ENCODE measurements at regions not wholly inside any gene's neighbourhood (a gene's known extent, or its start where the extent isn't known, plus 50 kb on each side); places are given as distances from the start of the nearest gene placed in this dataset.
A peak's percentile ranks its signal among the peaks of the same experiment; 100 is the strongest.

DNA sequence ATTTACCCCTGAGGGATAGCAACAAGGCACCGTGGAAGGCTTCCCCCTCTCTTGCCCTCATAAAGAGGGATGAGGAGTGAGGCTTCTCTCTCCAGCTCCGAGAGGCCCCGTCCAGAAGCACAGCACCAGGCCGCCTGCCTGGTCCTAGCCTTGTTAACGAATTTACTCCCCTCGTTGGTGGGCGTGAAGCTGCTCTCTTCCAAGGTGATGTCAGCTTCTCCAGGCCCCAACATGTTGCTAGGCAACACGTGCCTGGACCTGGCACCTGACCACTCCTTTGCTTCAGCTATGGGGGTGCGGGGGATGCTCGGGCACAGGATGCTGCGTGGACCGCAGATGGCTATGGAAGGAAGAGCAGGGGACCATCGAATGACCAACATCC is 135.2 kb upstream of the MGMT start:
- CTCF ChIA-PET = interaction anchor here (0.7 to 1.2 kb wide), 2 partner anchors 86 to 300 kb away, joined by 3 to 7 read pairs; no protein-coding TSS in a partner anchor
- Mint-ChIP-seq H3K36me3 (ENCODE audit: low read depth) (no peaks in the 10 kb centered on the region), H3K4me1 (no peaks in the 10 kb centered on the region), H3K4me3 (no peak overlapping the region), H3K27me3 (peaks cover 22% of the 10 kb centered on the region), H3K9me3 (ENCODE audit: low read depth) (no peaks in the 10 kb centered on the region), H3K27ac (no peak overlapping the region)
- no peak for ATAC-seq
- intact Hi-C loops (cut with DNase I, micrococcal nuclease) = loop anchor here (1.0 kb wide), 1 partner anchor 301 kb away; no protein-coding TSS in a partner anchor
- POLR2A ChIA-PET = no interaction called here
- no peak for DNase-seq

GRCh38 chr10:129332476-129332875 is 134.6 kb upstream of the MGMT start:
- no peak overlapping the region for H3K27ac Mint-ChIP-seq
- H3K4me3 Mint-ChIP-seq = no peak overlapping the region
- no peaks in the 10 kb centered on the region for H3K36me3 Mint-ChIP-seq (ENCODE audit: low read depth)
- H3K27me3 Mint-ChIP-seq = peaks cover 22% of the 10 kb centered on the region
- ChIA-PET POLR2A (no interaction called here), CTCF (interaction anchor here (0.7 to 1.4 kb wide), 5 partner anchors 22 to 454 kb away, joined by 3 to 7 read pairs (median 3); no protein-coding TSS in a partner anchor)
- intact Hi-C loops (cut with DNase I, micrococcal nuclease) = loop anchor here (1.0 kb wide), 1 partner anchor 301 kb away; no protein-coding TSS in a partner anchor
- H3K9me3 Mint-ChIP-seq (ENCODE audit: low read depth) = no peaks in the 10 kb centered on the region
- no peaks in the 10 kb centered on the region for H3K4me1 Mint-ChIP-seq
- peak; percentile 48 for DNase-seq
- ATAC-seq = no peak

GRCh38 chr10:129333706-129334105 is 133.3 kb upstream of the MGMT start:
- ChIA-PET POLR2A (no interaction called here), CTCF (interaction anchor here (1.4 kb wide), 1 partner anchor 302 kb away, joined by 5 read pairs; no protein-coding TSS in a partner anchor)
- H3K9me3 Mint-ChIP-seq (ENCODE audit: low read depth) = no peaks in the 10 kb centered on the region
- H3K4me1 Mint-ChIP-seq = no peaks in the 10 kb centered on the region
- no peak overlapping the region for H3K27ac Mint-ChIP-seq
- DNase-seq = no peak
- H3K36me3 Mint-ChIP-seq (ENCODE audit: low read depth) = no peaks in the 10 kb centered on the region
- H3K27me3 Mint-ChIP-seq = peaks cover 19% of the 10 kb centered on the region
- ATAC-seq = no peak
- no peak overlapping the region for H3K4me3 Mint-ChIP-seq
- intact Hi-C loops (cut with DNase I, micrococcal nuclease) = no loop called here

DNA sequence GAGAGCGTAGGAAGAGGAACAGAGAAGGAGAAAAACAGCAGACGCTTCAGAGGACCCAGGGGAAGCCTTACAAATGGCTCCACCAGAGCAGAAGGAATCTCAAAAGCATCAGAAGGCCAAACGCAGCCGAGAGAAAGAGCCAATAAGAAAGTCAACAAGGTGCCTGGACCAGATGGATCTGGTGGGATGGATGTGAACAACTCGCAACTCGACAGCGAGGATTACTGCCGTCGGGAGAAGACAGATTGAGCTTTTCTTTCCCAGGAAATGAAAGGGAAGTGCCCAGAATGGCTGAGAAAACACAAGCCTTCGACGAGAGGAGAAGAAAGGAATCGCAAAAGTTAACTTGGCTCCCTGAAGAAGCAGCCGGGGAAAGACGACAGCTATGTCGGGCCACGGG is 132.8 kb upstream of the MGMT start:
- Mint-ChIP-seq H3K27ac (no peak overlapping the region), H3K27me3 (peaks cover 18% of the 10 kb centered on the region), H3K4me1 (no peaks in the 10 kb centered on the region), H3K36me3 (ENCODE audit: low read depth) (no peaks in the 10 kb centered on the region), H3K4me3 (no peak overlapping the region), H3K9me3 (ENCODE audit: low read depth) (no peaks in the 10 kb centered on the region)
- intact Hi-C loops (cut with DNase I, micrococcal nuclease) = no loop called here
- ChIA-PET CTCF (no interaction called here), POLR2A (no interaction called here)
- ATAC-seq (no peak), DNase-seq (no peak)

- ATAC-seq (no peak), DNase-seq (no peak)
- POLR2A ChIA-PET = no interaction called here
- Mint-ChIP-seq H3K27ac (no peak overlapping the region), H3K36me3 (ENCODE audit: low read depth) (no peaks in the 10 kb centered on the region), H3K4me1 (no peaks in the 10 kb centered on the region), H3K27me3 (peaks cover 12% of the 10 kb centered on the region), H3K9me3 (ENCODE audit: low read depth) (no peaks in the 10 kb centered on the region), H3K4me3 (no peak overlapping the region)
- intact Hi-C loops (cut with DNase I, micrococcal nuclease) = no loop called here
- CTCF ChIA-PET = no interaction called here
Measured at GRCh38 chr10:129335396-129335795, 131.6 kb upstream of the MGMT start.

GRCh38 chr10:129335942-129336341 is 131.1 kb upstream of the MGMT start:
- no peaks in the 10 kb centered on the region for H3K9me3 Mint-ChIP-seq (ENCODE audit: low read depth)
- ATAC-seq = no peak
- ChIA-PET CTCF (no interaction called here), POLR2A (no interaction called here)
- no peak overlapping the region for H3K4me3 Mint-ChIP-seq
- intact Hi-C loops (cut with DNase I, micrococcal nuclease) = no loop called here
- no peak overlapping the region for H3K27ac Mint-ChIP-seq
- no peaks in the 10 kb centered on the region for H3K4me1 Mint-ChIP-seq
- no peak for DNase-seq
- no peaks in the 10 kb centered on the region for H3K36me3 Mint-ChIP-seq (ENCODE audit: low read depth)
- H3K27me3 Mint-ChIP-seq = peaks cover 8% of the 10 kb centered on the region

- Mint-ChIP-seq H3K27me3 (peaks cover 2% of the 10 kb centered on the region), H3K4me1 (no peaks in the 10 kb centered on the region), H3K27ac (no peak overlapping the region), H3K9me3 (ENCODE audit: low read depth) (no peaks in the 10 kb centered on the region), H3K36me3 (ENCODE audit: low read depth) (no peaks in the 10 kb centered on the region), H3K4me3 (no peak overlapping the region)
- CTCF ChIA-PET = no interaction called here
- ATAC-seq (no peak), DNase-seq (no peak)
- intact Hi-C loops (cut with DNase I, micrococcal nuclease) = no loop called here
- POLR2A ChIA-PET = no interaction called here
Measured at GRCh38 chr10:129339191-129339590, 127.8 kb upstream of the MGMT start.

GRCh38 chr10:129339841-129340240 is 127.2 kb upstream of the MGMT start:
- no peak for DNase-seq
- no peaks in the 10 kb centered on the region for H3K36me3 Mint-ChIP-seq (ENCODE audit: low read depth)
- no peak overlapping the region for H3K4me3 Mint-ChIP-seq
- intact Hi-C loops (cut with DNase I, micrococcal nuclease) = no loop called here
- H3K27ac Mint-ChIP-seq = no peak overlapping the region
- POLR2A ChIA-PET = no interaction called here
- H3K9me3 Mint-ChIP-seq (ENCODE audit: low read depth) = no peaks in the 10 kb centered on the region
- H3K27me3 Mint-ChIP-seq = no peaks in the 10 kb centered on the region
- CTCF ChIA-PET = no interaction called here
- no peaks in the 10 kb centered on the region for H3K4me1 Mint-ChIP-seq
- no peak for ATAC-seq

DNA sequence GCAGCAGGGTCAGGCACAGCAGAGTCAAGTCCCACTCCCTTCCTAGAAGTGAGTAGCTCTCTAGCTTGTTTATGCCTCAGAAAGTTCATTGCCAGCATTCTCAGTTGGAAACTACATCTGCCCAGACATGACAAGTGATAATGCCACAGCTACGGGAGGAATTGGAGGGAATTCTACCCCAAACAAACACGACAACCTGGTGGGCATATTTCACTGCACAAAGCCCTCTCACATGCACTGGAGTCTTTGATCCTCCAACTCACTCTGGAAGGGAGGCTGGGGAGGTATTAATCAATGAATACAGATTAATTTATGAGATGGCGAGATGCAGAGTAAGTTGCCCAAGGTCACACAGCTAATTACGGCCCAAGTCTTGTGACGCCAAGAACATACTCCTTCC is 126.0 kb upstream of the MGMT start:
- no peaks in the 10 kb centered on the region for H3K27me3 Mint-ChIP-seq
- intact Hi-C loops (cut with DNase I, micrococcal nuclease) = no loop called here
- ChIA-PET CTCF (no interaction called here), POLR2A (no interaction called here)
- no peak overlapping the region for H3K27ac Mint-ChIP-seq
- DNase-seq (no peak), ATAC-seq (no peak)
- no peaks in the 10 kb centered on the region for H3K36me3 Mint-ChIP-seq (ENCODE audit: low read depth)
- no peaks in the 10 kb centered on the region for H3K9me3 Mint-ChIP-seq (ENCODE audit: low read depth)
- no peak overlapping the region for H3K4me3 Mint-ChIP-seq
- H3K4me1 Mint-ChIP-seq = no peaks in the 10 kb centered on the region

DNA sequence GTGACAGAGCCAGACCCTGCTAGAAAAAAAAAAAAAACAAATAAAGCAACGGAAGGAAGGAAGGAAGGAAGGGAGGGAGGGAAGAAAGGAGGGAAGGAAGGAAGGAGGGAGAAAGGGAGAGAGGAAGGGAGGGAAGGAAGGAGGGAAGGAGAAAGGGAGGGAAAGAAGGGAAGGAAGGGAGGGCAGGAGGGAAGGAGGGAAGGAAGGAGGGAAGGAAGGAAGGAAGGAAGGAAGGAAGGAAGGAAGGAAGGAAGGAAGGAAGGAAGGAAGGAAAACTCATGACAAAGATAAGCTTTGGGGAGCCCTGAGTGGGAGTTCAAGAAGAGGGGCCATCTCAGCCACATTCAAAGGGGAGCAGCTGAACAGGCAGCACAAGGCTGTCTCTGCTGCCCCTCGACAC is 124.7 kb upstream of the MGMT start:
- Mint-ChIP-seq H3K4me1 (no peaks in the 10 kb centered on the region), H3K27me3 (no peaks in the 10 kb centered on the region), H3K27ac (no peak overlapping the region), H3K36me3 (ENCODE audit: low read depth) (no peaks in the 10 kb centered on the region), H3K9me3 (ENCODE audit: low read depth) (no peaks in the 10 kb centered on the region), H3K4me3 (no peak overlapping the region)
- intact Hi-C loops (cut with DNase I, micrococcal nuclease) = no loop called here
- CTCF ChIA-PET = no interaction called here
- POLR2A ChIA-PET = no interaction called here
- no peak for ATAC-seq
- DNase-seq = no peak

DNA sequence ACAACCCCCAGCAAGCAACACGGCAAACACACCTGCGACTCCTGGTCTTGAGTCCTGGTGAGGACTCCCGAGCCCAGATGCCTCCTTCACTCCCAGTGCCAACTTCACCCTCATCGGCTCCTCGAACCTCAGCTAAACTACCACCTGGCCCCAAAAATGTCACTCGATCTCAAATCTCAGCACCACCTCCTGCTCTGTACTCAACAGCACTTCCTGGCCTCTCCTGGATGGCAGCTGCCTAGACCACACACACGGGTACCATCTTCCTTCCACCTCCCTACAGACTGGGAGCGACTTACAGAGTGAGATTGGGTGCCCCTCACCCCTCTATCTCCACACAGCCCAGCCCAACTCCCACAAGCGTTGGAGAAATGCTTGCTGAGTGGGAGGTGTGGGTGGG is 123.9 kb upstream of the MGMT start:
- ChIA-PET POLR2A (no interaction called here), CTCF (no interaction called here)
- no peaks in the 10 kb centered on the region for H3K9me3 Mint-ChIP-seq (ENCODE audit: low read depth)
- no peaks in the 10 kb centered on the region for H3K4me1 Mint-ChIP-seq
- no peak overlapping the region for H3K27ac Mint-ChIP-seq
- no peak overlapping the region for H3K4me3 Mint-ChIP-seq
- DNase-seq (no peak), ATAC-seq (no peak)
- no peaks in the 10 kb centered on the region for H3K27me3 Mint-ChIP-seq
- intact Hi-C loops (cut with DNase I, micrococcal nuclease) = no loop called here
- H3K36me3 Mint-ChIP-seq (ENCODE audit: low read depth) = no peaks in the 10 kb centered on the region

GRCh38 chr10:129344103-129344502 is 122.9 kb upstream of the MGMT start:
- POLR2A ChIA-PET = no interaction called here
- intact Hi-C loops (cut with DNase I, micrococcal nuclease) = no loop called here

DNA sequence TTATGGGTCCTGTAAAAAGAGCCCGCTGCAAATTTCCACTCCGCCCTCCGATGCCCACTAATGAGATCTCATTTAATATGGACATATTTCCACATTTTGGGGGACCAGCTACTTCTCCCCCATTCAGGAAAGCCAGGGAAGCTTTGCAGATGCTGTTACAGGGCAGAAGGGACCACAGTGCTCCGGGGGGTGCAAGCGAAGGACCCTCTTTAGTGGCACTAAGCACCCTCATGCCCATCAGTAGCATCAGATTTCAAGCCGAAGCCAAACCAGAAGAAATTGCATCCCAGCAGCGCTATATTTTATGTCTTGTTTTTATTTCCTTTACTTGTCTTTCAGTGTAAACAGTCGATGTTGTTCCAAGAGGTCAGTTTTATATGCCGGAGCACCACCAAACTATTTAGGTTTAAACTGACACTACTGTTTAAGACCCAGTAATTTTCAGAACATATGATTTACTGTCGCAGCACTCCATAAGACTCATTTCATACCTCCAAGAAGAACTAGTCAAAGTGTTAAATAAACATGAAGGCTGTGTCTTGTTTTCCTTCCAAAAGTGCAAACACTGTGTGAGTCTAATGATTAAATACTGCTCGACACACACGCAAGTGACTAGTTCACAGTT is 122.2 kb upstream of the MGMT start:
- POLR2A ChIA-PET = no interaction called here
- ATAC-seq = no peak
- H3K27ac Mint-ChIP-seq = no peak overlapping the region
- H3K27me3 Mint-ChIP-seq = no peaks in the 10 kb centered on the region
- H3K4me1 Mint-ChIP-seq = no peaks in the 10 kb centered on the region
- no peaks in the 10 kb centered on the region for H3K9me3 Mint-ChIP-seq (ENCODE audit: low read depth)
- H3K36me3 Mint-ChIP-seq (ENCODE audit: low read depth) = no peaks in the 10 kb centered on the region
- intact Hi-C loops (cut with DNase I, micrococcal nuclease) = no loop called here
- no peak for DNase-seq
- CTCF ChIA-PET = no interaction called here
- no peak overlapping the region for H3K4me3 Mint-ChIP-seq

More at GRCh38 chr10:129344103-129344502, 122.9 kb upstream of the MGMT start:
- no peaks in the 10 kb centered on the region for H3K27me3 Mint-ChIP-seq
- ATAC-seq (no peak), DNase-seq (no peak)
- no peaks in the 10 kb centered on the region for H3K4me1 Mint-ChIP-seq
- no peaks in the 10 kb centered on the region for H3K36me3 Mint-ChIP-seq (ENCODE audit: low read depth)
- CTCF ChIA-PET = no interaction called here
- no peak overlapping the region for H3K4me3 Mint-ChIP-seq
- no peaks in the 10 kb centered on the region for H3K9me3 Mint-ChIP-seq (ENCODE audit: low read depth)
- H3K27ac Mint-ChIP-seq = no peak overlapping the region

Data from activated CD4-positive, alpha-beta T cell treated with anti-CD3 and anti-CD28 coated beads for 36 hours (primary cell).